ENCODE measurements at regions not wholly inside any gene's neighbourhood (a gene's known extent, or its start where the extent isn't known, plus 50 kb on each side); places are given as distances from the start of the nearest gene placed in this dataset.

DNA sequence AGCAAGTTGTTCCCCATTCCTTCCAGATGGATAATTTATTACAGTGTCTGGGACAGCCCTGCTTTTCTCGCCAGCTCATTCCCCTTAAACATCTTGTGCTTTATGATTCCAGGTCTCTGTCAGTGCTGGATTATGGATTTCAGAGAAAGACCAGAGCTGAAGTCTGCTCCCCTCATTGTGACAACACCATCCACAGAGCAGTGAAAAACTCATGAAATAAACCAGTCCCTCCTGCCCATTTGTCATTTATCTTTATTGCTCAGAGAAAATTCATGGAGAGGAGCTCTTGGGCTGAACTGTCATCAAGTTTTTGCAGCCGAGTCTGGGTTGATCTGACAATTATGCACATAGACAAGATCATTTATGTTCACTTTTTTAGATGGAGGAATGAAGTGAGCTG, 92.7 kb upstream of the GPR12 start (continued):
- TF ChIP-seq CHD1 (IDR thresholded peaks at IDR 0.05; ENCODE audit: low read depth, low read length) (no peak), GTF2F1 (IDR thresholded peaks at IDR 0.05; ENCODE audit: borderline replicate concordance, low read depth, low read length) (no peak), CREB1 (IDR thresholded peaks at IDR 0.05) (no peak), KDM4A (IDR thresholded peaks at IDR 0.05; ENCODE audit: low read depth, low read length, severe bottlenecking) (no peak), NRF1 (IDR thresholded peaks at IDR 0.05; ENCODE audit: low read depth, low read length) (no peak), SUZ12 (IDR thresholded peaks at IDR 0.05; ENCODE audit: low read length) (no peak), TBP (IDR thresholded peaks at IDR 0.05; ENCODE audit: low read depth, low read length) (no peak)
- TF ChIP-seq, protein P1, sequence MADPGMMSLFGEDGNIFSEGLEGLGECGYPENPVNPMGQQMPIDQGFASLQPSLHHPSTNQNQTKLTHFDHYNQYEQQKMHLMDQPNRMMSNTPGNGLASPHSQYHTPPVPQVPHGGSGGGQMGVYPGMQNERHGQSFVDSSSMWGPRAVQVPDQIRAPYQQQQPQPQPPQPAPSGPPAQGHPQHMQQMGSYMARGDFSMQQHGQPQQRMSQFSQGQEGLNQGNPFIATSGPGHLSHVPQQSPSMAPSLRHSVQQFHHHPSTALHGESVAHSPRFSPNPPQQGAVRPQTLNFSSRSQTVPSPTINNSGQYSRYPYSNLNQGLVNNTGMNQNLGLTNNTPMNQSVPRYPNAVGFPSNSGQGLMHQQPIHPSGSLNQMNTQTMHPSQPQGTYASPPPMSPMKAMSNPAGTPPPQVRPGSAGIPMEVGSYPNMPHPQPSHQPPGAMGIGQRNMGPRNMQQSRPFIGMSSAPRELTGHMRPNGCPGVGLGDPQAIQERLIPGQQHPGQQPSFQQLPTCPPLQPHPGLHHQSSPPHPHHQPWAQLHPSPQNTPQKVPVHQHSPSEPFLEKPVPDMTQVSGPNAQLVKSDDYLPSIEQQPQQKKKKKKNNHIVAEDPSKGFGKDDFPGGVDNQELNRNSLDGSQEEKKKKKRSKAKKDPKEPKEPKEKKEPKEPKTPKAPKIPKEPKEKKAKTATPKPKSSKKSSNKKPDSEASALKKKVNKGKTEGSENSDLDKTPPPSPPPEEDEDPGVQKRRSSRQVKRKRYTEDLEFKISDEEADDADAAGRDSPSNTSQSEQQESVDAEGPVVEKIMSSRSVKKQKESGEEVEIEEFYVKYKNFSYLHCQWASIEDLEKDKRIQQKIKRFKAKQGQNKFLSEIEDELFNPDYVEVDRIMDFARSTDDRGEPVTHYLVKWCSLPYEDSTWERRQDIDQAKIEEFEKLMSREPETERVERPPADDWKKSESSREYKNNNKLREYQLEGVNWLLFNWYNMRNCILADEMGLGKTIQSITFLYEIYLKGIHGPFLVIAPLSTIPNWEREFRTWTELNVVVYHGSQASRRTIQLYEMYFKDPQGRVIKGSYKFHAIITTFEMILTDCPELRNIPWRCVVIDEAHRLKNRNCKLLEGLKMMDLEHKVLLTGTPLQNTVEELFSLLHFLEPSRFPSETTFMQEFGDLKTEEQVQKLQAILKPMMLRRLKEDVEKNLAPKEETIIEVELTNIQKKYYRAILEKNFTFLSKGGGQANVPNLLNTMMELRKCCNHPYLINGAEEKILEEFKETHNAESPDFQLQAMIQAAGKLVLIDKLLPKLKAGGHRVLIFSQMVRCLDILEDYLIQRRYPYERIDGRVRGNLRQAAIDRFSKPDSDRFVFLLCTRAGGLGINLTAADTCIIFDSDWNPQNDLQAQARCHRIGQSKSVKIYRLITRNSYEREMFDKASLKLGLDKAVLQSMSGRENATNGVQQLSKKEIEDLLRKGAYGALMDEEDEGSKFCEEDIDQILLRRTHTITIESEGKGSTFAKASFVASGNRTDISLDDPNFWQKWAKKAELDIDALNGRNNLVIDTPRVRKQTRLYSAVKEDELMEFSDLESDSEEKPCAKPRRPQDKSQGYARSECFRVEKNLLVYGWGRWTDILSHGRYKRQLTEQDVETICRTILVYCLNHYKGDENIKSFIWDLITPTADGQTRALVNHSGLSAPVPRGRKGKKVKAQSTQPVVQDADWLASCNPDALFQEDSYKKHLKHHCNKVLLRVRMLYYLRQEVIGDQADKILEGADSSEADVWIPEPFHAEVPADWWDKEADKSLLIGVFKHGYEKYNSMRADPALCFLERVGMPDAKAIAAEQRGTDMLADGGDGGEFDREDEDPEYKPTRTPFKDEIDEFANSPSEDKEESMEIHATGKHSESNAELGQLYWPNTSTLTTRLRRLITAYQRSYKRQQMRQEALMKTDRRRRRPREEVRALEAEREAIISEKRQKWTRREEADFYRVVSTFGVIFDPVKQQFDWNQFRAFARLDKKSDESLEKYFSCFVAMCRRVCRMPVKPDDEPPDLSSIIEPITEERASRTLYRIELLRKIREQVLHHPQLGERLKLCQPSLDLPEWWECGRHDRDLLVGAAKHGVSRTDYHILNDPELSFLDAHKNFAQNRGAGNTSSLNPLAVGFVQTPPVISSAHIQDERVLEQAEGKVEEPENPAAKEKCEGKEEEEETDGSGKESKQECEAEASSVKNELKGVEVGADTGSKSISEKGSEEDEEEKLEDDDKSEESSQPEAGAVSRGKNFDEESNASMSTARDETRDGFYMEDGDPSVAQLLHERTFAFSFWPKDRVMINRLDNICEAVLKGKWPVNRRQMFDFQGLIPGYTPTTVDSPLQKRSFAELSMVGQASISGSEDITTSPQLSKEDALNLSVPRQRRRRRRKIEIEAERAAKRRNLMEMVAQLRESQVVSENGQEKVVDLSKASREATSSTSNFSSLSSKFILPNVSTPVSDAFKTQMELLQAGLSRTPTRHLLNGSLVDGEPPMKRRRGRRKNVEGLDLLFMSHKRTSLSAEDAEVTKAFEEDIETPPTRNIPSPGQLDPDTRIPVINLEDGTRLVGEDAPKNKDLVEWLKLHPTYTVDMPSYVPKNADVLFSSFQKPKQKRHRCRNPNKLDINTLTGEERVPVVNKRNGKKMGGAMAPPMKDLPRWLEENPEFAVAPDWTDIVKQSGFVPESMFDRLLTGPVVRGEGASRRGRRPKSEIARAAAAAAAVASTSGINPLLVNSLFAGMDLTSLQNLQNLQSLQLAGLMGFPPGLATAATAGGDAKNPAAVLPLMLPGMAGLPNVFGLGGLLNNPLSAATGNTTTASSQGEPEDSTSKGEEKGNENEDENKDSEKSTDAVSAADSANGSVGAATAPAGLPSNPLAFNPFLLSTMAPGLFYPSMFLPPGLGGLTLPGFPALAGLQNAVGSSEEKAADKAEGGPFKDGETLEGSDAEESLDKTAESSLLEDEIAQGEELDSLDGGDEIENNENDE (IDR thresholded peaks at IDR 0.05; ENCODE audit: insufficient replicate concordance, low read length) = no peak

Measured in H1 (cell line).